Activated CD8-positive, alpha-beta T cell treated with anti-CD3 and anti-CD28 coated beads, Interleukin-2, amount 10 ng/mL, durations not matched to agents 7 days and 5 days (primary cell): ENCODE measurements at regions not wholly inside any gene's neighbourhood (a gene's known extent, or its start where the extent isn't known, plus 50 kb on each side); places are given as distances from the start of the nearest gene placed in this dataset.
"Not testable (repeated sequence)": the region's sequence is repeated elsewhere in the genome, so short reads cannot be mapped to it uniquely, and the experiment has no call there.

ENCODE experiments used
- ATAC-seq: fragments of 150-1000 bp; cut with Tn5 transposase; one replicate; pipeline ENCODE4 v1.10.0; 2021; ENCODE audit warnings: moderate library complexity
- CTCF ChIA-PET: fragments of 350-600 bp; sonication (Branson Sonifier 250); formaldehyde crosslinking; loops from one replicate; lab custom pipeline; 2021; ENCODE audit warnings: antibody characterized with exemption; lab: Charles Lee
- POLR2A ChIA-PET: fragments of 350-600 bp; sonication (Branson Sonifier 250); formaldehyde crosslinking; loops from one replicate; lab custom pipeline; 2021; ENCODE audit warnings: antibody characterized with exemption; lab: Charles Lee
- DNase-seq: peaks from one replicate; pipeline ENCODE4 v3.0.0-alpha.2; 2020
- H3K27ac Mint-ChIP-seq: one replicate; pipeline ENCODE4 v1.8.0; 2021; ENCODE audit warnings: mild to moderate bottlenecking, mixed read lengths
- H3K27me3 Mint-ChIP-seq: one replicate; pipeline ENCODE4 v1.8.0; 2021; ENCODE audit warnings: low read depth, mixed read lengths
- H3K36me3 Mint-ChIP-seq: one replicate; pipeline ENCODE4 v1.8.0; 2021; ENCODE audit warnings: low read depth, mixed read lengths
- H3K4me1 Mint-ChIP-seq: one replicate; pipeline ENCODE4 v1.8.0; 2021; ENCODE audit warnings: low read depth, mixed read lengths
- H3K4me3 Mint-ChIP-seq: one replicate; pipeline ENCODE4 v1.8.0; 2021; ENCODE audit warnings: mild to moderate bottlenecking, mixed read lengths
- H3K9me3 Mint-ChIP-seq: one replicate; pipeline ENCODE4 v1.8.0; 2022; ENCODE audit warnings: mixed read lengths; ENCODE audit not compliant: insufficient read depth

DNA sequence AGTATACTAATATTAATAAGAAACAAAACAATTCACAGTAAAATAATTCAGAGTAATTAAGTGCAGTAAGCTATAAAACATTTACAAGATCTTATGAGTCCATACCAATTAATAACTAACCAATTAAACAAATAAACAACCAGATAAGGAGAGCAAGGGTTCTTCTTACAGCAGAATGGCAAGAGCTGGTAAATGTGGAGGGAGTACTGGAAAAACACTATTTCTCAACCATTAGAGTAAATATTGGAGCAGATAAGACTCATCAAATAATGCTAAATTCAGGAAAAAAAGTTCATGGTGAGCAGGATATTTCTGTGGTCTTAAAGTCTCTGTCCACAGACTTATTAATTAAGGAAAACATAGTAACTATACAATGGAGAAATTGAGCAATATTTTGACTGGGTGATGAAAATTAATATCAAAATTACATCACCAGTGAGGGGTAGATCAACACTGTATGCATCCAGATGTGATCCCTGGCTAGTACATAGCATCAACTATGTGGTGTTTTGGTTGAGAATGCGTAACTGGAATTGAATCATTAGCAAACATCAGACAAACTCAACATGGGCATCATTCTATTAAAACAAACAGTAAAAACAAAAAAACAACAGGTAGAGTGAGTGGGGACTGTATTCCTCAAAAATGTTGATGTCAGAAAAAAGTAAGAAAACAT, 1376.7 kb downstream of the PCDH19 start:
- ATAC-seq (no peak), DNase-seq (no peak)
- no peaks in the 10 kb centered on the region for H3K36me3 Mint-ChIP-seq
- POLR2A ChIA-PET = no interaction called here
- H3K4me1 Mint-ChIP-seq = no peaks in the 10 kb centered on the region
- H3K27ac Mint-ChIP-seq = no peak overlapping the region
- H3K27me3 Mint-ChIP-seq = no peaks in the 10 kb centered on the region
- no peak overlapping the region for H3K4me3 Mint-ChIP-seq
- no peaks in the 10 kb centered on the region for H3K9me3 Mint-ChIP-seq
- CTCF ChIA-PET = no interaction called here

DNA sequence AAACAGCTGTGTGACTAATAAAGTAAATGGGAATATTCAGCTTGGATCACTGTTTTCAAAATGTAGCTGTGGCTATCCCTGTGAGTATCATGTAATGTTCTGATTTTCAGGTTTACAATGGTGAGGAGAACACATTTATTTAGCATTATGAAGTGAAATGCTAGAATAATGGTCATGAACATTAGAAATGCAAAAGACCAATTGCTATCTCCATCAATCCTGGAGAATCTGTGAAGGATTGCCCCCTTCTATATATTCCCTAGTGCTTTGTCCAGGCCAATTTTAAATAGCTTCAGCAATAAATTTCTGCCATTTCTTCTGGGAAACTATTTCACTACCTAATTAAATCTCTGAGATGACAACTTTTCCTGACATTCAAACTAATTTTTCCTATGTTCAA, 1399.1 kb downstream of the PCDH19 start:
- ChIA-PET POLR2A (no interaction called here), CTCF (no interaction called here)
- Mint-ChIP-seq H3K9me3 (no peaks in the 10 kb centered on the region), H3K4me3 (no peak overlapping the region), H3K36me3 (no peaks in the 10 kb centered on the region), H3K27me3 (no peaks in the 10 kb centered on the region), H3K4me1 (no peaks in the 10 kb centered on the region), H3K27ac (no peak overlapping the region)
- ATAC-seq (no peak), DNase-seq (no peak)

DNA sequence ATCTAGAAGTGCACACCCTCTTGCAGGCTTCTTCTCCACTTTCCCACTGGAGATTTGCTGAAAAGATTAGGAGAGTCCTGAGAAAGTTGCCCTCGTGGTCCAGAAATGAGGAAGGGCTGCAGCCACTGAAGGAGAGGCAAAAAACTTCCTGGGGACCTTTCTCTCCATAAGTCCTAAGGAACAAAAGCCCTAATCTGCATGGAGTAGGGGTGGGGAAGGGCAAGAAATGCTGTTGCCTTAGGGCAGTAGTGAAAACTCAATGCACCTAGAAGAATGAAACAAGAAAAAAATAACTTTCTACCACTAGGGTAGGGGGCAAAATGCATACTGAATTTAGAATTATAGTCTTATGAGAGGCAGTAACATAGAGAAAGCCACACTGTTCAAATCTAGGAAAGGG, 1408.8 kb downstream of the PCDH19 start:
- peaks cover 4% of the 10 kb centered on the region for H3K9me3 Mint-ChIP-seq
- CTCF ChIA-PET = no interaction called here
- ATAC-seq (no peak), DNase-seq (no peak)
- POLR2A ChIA-PET = no interaction called here
- no peak overlapping the region for H3K27ac Mint-ChIP-seq
- H3K27me3 Mint-ChIP-seq = no peaks in the 10 kb centered on the region
- no peaks in the 10 kb centered on the region for H3K4me1 Mint-ChIP-seq
- no peaks in the 10 kb centered on the region for H3K36me3 Mint-ChIP-seq
- no peak overlapping the region for H3K4me3 Mint-ChIP-seq

DNA sequence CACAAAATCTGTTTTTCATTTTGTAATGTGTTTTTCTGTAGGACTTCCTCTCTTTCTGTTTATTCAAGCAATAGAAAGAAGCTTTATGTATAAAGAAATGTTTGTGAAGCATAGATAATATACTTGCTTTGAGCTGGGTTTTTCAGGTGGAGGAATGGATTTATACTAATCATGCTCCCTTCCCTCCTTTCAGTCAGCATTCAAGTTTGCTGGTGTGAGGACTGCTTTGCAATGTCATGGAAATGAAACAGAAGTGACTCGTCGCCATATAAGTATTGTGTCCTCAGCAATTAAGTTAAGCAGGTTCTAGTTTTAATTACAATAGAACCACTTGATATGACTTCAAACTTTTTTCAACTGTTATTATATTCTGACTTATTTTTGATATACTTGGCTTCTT, 1447.1 kb downstream of the PCDH19 start:
- H3K4me1 Mint-ChIP-seq = no peaks in the 10 kb centered on the region
- no peaks in the 10 kb centered on the region for H3K27me3 Mint-ChIP-seq
- ATAC-seq = no peak
- H3K36me3 Mint-ChIP-seq = no peaks in the 10 kb centered on the region
- H3K27ac Mint-ChIP-seq = no peak overlapping the region
- H3K9me3 Mint-ChIP-seq = no peaks in the 10 kb centered on the region
- ChIA-PET CTCF (no interaction called here), POLR2A (no interaction called here)
- DNase-seq = no peak
- H3K4me3 Mint-ChIP-seq = no peak overlapping the region

- Mint-ChIP-seq H3K36me3 (no peaks in the 10 kb centered on the region), H3K27ac (no peak overlapping the region), H3K4me1 (no peaks in the 10 kb centered on the region), H3K4me3 (no peak overlapping the region), H3K27me3 (no peaks in the 10 kb centered on the region), H3K9me3 (peaks cover 5% of the 10 kb centered on the region)
- DNase-seq = no peak
- no peak for ATAC-seq
- POLR2A ChIA-PET = no interaction called here
- CTCF ChIA-PET = no interaction called here
Observed at GRCh38 chrX:98956014-98956413, 1454.1 kb downstream of the PCDH19 start.

GRCh38 chrX:98939456-98939855, 1470.6 kb downstream of the PCDH19 start:
- H3K27me3 Mint-ChIP-seq = no peaks in the 10 kb centered on the region
- H3K4me3 Mint-ChIP-seq = no peak overlapping the region
- peaks cover 12% of the 10 kb centered on the region for H3K9me3 Mint-ChIP-seq
- no peak for ATAC-seq
- H3K36me3 Mint-ChIP-seq = no peaks in the 10 kb centered on the region
- CTCF ChIA-PET = no interaction called here
- POLR2A ChIA-PET = no interaction called here
- no peaks in the 10 kb centered on the region for H3K4me1 Mint-ChIP-seq
- DNase-seq = no peak
- H3K27ac Mint-ChIP-seq = no peak overlapping the region

- CTCF ChIA-PET = no interaction called here
- Mint-ChIP-seq H3K27ac (no peak overlapping the region), H3K4me1 (no peaks in the 10 kb centered on the region), H3K4me3 (no peak overlapping the region), H3K36me3 (no peaks in the 10 kb centered on the region), H3K9me3 (peaks cover 4% of the 10 kb centered on the region), H3K27me3 (no peaks in the 10 kb centered on the region)
- no peak for DNase-seq
- POLR2A ChIA-PET = no interaction called here
- ATAC-seq = no peak
Observed at GRCh38 chrX:98931216-98931615, 1478.9 kb downstream of the PCDH19 start.

GRCh38 chrX:98924511-98924910, 1485.6 kb downstream of the PCDH19 start:
- ChIA-PET POLR2A (no interaction called here), CTCF (no interaction called here)
- H3K9me3 Mint-ChIP-seq = peaks cover 4% of the 10 kb centered on the region
- no peak overlapping the region for H3K4me3 Mint-ChIP-seq
- H3K27me3 Mint-ChIP-seq = no peaks in the 10 kb centered on the region
- H3K27ac Mint-ChIP-seq = no peak overlapping the region
- H3K4me1 Mint-ChIP-seq = no peaks in the 10 kb centered on the region
- no peaks in the 10 kb centered on the region for H3K36me3 Mint-ChIP-seq
- DNase-seq (no peak), ATAC-seq (no peak)

DNA sequence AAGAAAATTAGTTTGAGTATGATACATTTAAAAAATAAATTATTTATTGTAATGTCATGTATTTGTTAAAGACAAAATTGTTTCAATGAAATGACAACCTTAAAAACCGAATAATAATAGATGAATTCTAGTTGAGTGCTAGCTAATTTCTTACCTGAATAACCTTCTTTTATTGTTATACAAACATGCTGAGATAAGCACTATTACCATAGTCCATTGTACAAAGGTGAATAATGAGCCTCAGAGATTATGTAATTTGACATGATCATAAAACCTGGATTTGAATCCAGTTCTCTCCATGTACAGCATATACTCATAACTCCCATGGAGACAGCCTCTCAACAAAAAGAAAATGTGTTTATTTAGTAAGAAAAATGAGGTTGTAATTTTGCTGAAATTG, 1512.9 kb downstream of the PCDH19 start:
- H3K4me1 Mint-ChIP-seq = no peaks in the 10 kb centered on the region
- H3K4me3 Mint-ChIP-seq = no peak overlapping the region
- no peaks in the 10 kb centered on the region for H3K27me3 Mint-ChIP-seq
- H3K9me3 Mint-ChIP-seq = no peaks in the 10 kb centered on the region
- H3K36me3 Mint-ChIP-seq = no peaks in the 10 kb centered on the region
- DNase-seq (no peak), ATAC-seq (no peak)
- H3K27ac Mint-ChIP-seq = no peak overlapping the region
- CTCF ChIA-PET = no interaction called here
- POLR2A ChIA-PET = no interaction called here

DNA sequence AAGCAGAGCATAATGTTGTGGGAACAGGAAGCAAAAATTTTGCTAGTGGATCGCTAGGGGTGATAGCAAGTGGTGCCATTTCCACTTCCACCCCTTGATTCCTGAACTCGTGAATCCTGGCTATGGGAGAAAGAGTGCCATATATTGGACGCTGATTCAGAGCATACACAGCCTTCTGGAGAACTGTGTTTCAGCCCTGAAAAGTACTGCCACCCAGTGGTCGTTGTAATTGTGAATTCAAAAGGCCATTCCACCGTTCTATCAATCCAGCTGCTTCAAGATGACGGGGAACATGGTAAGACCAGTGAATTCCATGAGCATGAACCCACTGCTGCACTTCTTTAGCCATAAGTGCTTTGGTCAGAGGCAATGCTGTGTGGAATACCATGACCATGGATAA, 1559.4 kb downstream of the PCDH19 start:
- POLR2A ChIA-PET, H3K36me3 Mint-ChIP-seq, ATAC-seq, DNase-seq, H3K9me3 Mint-ChIP-seq, H3K27ac Mint-ChIP-seq, H3K4me1 Mint-ChIP-seq, CTCF ChIA-PET, H3K27me3 Mint-ChIP-seq, H3K4me3 Mint-ChIP-seq: not testable (repeated sequence)
